Endodermal cell (in vitro differentiated cells): ENCODE measurements at regions not wholly inside any gene's neighbourhood (a gene's known extent, or its start where the extent isn't known, plus 50 kb on each side); places are given as distances from the start of the nearest gene placed in this dataset.

Experiments
- DNase-seq: peaks from one replicate; pipeline ENCODE4 v3.0.0-alpha.2; 2017
- H3K27ac ChIP-seq: 2 replicates; pipeline ENCODE4 v1.5.1; 2013; ENCODE audit warnings: mild to moderate bottlenecking, low read depth, low read length, moderate library complexity
- H3K27me3 ChIP-seq: 2 replicates; pipeline ENCODE4 v1.6.1; 2013; ENCODE audit warnings: mild to moderate bottlenecking, low read length, moderate library complexity; ENCODE audit not compliant: insufficient read depth, control insufficient read depth, poor library complexity, severe bottlenecking
- H3K36me3 ChIP-seq: 2 replicates; pipeline ENCODE4 v1.7.0; 2013; ENCODE audit warnings: mild to moderate bottlenecking, low read length, moderate library complexity; ENCODE audit not compliant: control insufficient read depth, insufficient read depth
- H3K4me1 ChIP-seq: one replicate; pipeline ENCODE4 v1.7.0; 2013; ENCODE audit warnings: low read length; ENCODE audit not compliant: control insufficient read depth, insufficient read depth
- H3K4me3 ChIP-seq: 2 replicates; pipeline ENCODE4 v1.5.1; 2013; ENCODE audit warnings: mild to moderate bottlenecking, low read length, moderate library complexity
- H3K9ac ChIP-seq: 2 replicates; pipeline ENCODE4 v1.6.1; 2013; ENCODE audit warnings: mild to moderate bottlenecking, low read length, moderate library complexity; ENCODE audit not compliant: poor library complexity, severe bottlenecking; ENCODE audit errors: extremely low read depth
- H3K9me3 ChIP-seq: 2 replicates; pipeline ENCODE4 v1.6.1; 2013; ENCODE audit warnings: mild to moderate bottlenecking, low read length, moderate library complexity; ENCODE audit not compliant: control insufficient read depth
- H3K27ac Mint-ChIP-seq: 2 replicates; pipeline ENCODE4 v1.8.0; 2020; ENCODE audit warnings: mixed read lengths
- H3K27me3 Mint-ChIP-seq: 2 replicates; pipeline ENCODE4 v1.8.0; 2021; ENCODE audit warnings: mild to moderate bottlenecking, mixed read lengths; ENCODE audit not compliant: insufficient read depth
- H3K36me3 Mint-ChIP-seq: 2 replicates; pipeline ENCODE4 v1.8.0; 2020; ENCODE audit warnings: low read depth, mixed read lengths
- H3K4me1 Mint-ChIP-seq: 2 replicates; pipeline ENCODE4 v1.8.0; 2020; ENCODE audit warnings: mixed read lengths
- H3K4me3 Mint-ChIP-seq: 2 replicates; pipeline ENCODE4 v1.8.0; 2020; ENCODE audit warnings: mild to moderate bottlenecking, moderate library complexity, mixed read lengths
- H3K9me3 Mint-ChIP-seq: 2 replicates; pipeline ENCODE4 v1.8.0; 2020; ENCODE audit warnings: mild to moderate bottlenecking, mixed read lengths
- WGBS, 2 experiments: methylation state at CpG; one replicate each; pipeline versions ENCODE4 v1.1.5 to v1.1.7; 2013; ENCODE audit warnings: missing lambda C conversion rate in 2 of 2, mixed read lengths in 1 of 2; ENCODE audit not compliant: insufficient coverage in 1 of 2, insufficient read length in 1 of 2; 5-methylcytosine and 5-hydroxymethylcytosine counted together
- TF ChIP-seq, protein P1 (sequence below): fragments of 200-600 bp; sonication (generic); conservative IDR thresholded peaks from 2 replicates; pipeline ENCODE4 v1.5.0; 2021; ENCODE audit warnings: antibody characterized with exemption, mild to moderate bottlenecking

DNA sequence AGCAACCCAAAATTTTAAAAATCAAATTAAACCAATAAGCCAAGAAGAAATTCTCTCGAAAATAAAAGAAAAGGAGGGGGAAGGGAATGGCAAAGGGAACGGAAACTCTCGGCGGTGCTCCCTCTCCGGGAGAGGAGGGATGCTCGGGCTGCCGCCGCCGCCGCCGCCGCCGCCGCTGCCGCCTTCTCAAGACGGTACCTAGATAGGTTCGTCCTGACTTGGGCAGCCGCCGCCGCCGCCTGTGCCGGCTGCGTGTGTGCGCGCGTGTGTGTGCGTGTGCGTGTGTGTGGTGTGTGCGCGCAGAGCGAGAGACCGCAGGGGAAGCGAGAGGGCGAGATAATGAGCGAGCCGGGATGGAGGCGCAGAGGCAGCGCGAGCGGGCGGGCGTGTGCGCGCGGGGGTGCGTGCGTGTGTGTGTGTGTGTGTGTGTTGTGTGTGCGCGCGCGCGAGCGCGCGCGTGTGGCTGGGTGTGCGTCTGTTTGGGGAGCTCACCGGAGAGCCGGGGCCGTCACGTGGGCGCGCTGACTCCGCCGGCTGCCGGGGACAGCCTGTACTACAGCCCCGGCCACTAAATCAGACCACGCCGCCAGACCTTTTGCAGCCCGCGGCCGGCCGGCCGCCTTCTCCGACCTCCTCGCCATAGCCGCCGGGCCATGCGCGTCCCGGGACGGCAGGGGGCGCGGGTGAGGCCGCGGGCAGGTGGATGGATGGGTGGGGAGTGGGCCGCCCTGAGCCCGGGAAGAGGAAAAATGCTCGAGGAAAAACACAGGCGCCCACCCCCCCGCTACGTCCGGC lies 111.6 kb downstream of the DHX15 start:
- H3K27ac Mint-ChIP-seq: peak overlapping the region; percentile 81
- peak overlapping the region; percentile 78 for H3K4me3 ChIP-seq
- peak; percentile 95 for DNase-seq
- H3K36me3 Mint-ChIP-seq: no peaks in the 10 kb centered on the region
- H3K4me3 Mint-ChIP-seq: peak overlapping the region; percentile 83
- H3K9ac ChIP-seq: no peak overlapping the region
- no peak overlapping the region for H3K27ac ChIP-seq
- H3K27me3 Mint-ChIP-seq: peaks cover 48% of the 10 kb centered on the region
- H3K36me3 ChIP-seq: no peaks in the 10 kb centered on the region
- no peaks in the 10 kb centered on the region for H3K9me3 Mint-ChIP-seq
- no peaks in the 10 kb centered on the region for H3K9me3 ChIP-seq
- TF ChIP-seq, protein P1, sequence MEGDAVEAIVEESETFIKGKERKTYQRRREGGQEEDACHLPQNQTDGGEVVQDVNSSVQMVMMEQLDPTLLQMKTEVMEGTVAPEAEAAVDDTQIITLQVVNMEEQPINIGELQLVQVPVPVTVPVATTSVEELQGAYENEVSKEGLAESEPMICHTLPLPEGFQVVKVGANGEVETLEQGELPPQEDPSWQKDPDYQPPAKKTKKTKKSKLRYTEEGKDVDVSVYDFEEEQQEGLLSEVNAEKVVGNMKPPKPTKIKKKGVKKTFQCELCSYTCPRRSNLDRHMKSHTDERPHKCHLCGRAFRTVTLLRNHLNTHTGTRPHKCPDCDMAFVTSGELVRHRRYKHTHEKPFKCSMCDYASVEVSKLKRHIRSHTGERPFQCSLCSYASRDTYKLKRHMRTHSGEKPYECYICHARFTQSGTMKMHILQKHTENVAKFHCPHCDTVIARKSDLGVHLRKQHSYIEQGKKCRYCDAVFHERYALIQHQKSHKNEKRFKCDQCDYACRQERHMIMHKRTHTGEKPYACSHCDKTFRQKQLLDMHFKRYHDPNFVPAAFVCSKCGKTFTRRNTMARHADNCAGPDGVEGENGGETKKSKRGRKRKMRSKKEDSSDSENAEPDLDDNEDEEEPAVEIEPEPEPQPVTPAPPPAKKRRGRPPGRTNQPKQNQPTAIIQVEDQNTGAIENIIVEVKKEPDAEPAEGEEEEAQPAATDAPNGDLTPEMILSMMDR: peak; percentile 92
- H3K4me1 Mint-ChIP-seq: peaks cover 23% of the 10 kb centered on the region
- no peaks in the 10 kb centered on the region for H3K4me1 ChIP-seq
- H3K27me3 ChIP-seq: peaks cover 47% of the 10 kb centered on the region
- WGBS, 2 experiments: 0% methylated on average over 4 to 79 of the region's 93 CpGs

DNA sequence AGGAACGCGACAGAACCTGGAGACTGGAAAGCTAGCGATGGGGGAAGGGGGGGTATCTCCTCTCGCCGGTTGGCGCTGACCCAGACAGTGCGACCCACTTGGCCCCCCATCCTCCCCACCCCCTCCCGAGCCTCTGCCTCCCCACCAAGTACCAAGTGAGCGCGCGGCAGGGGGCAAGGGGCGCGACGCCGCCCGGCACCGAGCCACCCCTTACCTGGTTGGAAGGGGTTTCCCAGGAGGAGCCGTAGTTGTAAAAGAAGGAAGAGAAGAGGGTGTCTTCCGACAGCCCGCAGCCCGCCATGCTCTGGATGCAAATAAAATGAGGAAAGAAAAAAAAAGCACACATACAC lies 112.2 kb downstream of the DHX15 start:
- WGBS, 2 experiments: 2% methylated on average over 15 of the region's 21 CpGs; no CpG with 5 or more reads in 1 of the 2 experiments

DNA sequence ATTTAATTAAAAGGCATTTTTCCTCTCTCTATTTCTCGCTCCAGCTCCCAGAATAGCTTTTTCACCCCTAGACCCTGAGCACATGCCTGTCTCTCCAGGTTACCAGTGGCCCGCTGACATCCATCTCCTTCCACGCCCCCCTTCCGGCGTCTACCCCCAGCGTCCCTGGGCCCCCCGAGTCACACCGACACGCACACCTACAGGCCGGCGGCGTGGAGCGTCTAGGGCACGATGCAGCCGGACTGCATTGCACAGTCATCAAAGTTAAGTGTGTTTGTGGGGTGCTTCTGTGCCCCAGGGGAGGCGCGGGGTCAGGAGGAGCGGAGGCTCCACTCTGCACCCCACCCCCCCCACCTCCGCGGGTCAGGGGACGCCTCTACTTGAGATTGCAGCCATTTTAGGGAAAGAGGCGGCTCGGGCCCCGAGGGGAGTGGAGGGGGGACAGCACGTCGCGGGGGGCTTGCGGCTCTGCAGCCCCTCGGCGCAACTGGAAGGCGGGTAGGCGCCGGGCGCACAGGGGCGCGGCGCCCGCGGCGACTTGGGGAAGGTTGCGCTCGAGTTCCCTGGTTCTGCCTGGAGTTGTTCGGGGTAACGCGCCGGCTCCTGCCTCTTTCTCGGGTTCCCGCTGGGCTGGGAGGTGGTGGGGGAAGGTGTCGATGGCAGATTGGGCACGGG lies 112.7 kb downstream of the DHX15 start:
- Mint-ChIP-seq H3K36me3 (no peaks in the 10 kb centered on the region), H3K4me3 (peak overlapping the region; percentile 83), H3K27ac (no peak overlapping the region), H3K9me3 (no peaks in the 10 kb centered on the region), H3K4me1 (peaks cover 20% of the 10 kb centered on the region), H3K27me3 (peaks cover 57% of the 10 kb centered on the region)
- Histone ChIP-seq H3K9me3 (no peaks in the 10 kb centered on the region), H3K27me3 (peaks cover 56% of the 10 kb centered on the region), H3K27ac (no peak overlapping the region), H3K4me1 (no peaks in the 10 kb centered on the region), H3K9ac (no peak overlapping the region), H3K4me3 (peak overlapping the region; percentile 78), H3K36me3 (no peaks in the 10 kb centered on the region)
- peak; percentile 87 for DNase-seq
- TF ChIP-seq, protein P1: no peak
- 1% methylated on average over 15 to 50 of the region's 50 CpGs for WGBS, 2 experiments

More for the DNA sequence above, 112.2 kb downstream of the DHX15 start:
- H3K9me3 ChIP-seq: no peaks in the 10 kb centered on the region
- H3K36me3 Mint-ChIP-seq: no peaks in the 10 kb centered on the region
- TF ChIP-seq, protein P1: no peak
- no peaks in the 10 kb centered on the region for H3K9me3 Mint-ChIP-seq
- peaks cover 54% of the 10 kb centered on the region for H3K27me3 Mint-ChIP-seq
- peaks cover 20% of the 10 kb centered on the region for H3K4me1 Mint-ChIP-seq
- no peaks in the 10 kb centered on the region for H3K36me3 ChIP-seq
- peak overlapping the region; percentile 83 for H3K4me3 Mint-ChIP-seq
- H3K9ac ChIP-seq: no peak overlapping the region
- peaks cover 53% of the 10 kb centered on the region for H3K27me3 ChIP-seq
- peak overlapping the region; percentile 78 for H3K4me3 ChIP-seq
- no peak overlapping the region for H3K27ac ChIP-seq
- DNase-seq: no peak
- H3K27ac Mint-ChIP-seq: peak overlapping the region; percentile 23
- H3K4me1 ChIP-seq: no peaks in the 10 kb centered on the region
